VCaP (cell line): ENCODE measurements at regions not wholly inside any gene's neighbourhood (a gene's known extent, or its start where the extent isn't known, plus 50 kb on each side); places are given as distances from the start of the nearest gene placed in this dataset.

Experiments used
- H3K27ac ChIP-seq: fragments of 450-650 bp; 2 replicates; pipeline ENCODE4 v1.5.1; 2017
- CTCF ChIP-seq: fragments of 450-650 bp; conservative IDR thresholded peaks from 2 replicates; pipeline ENCODE4 v1.5.1; 2017; ENCODE audit warnings: mild to moderate bottlenecking, moderate library complexity

- H3K27ac ChIP-seq, result no peak overlapping the region
- no peak for TF ChIP-seq CTCF
These were observed 492.7 kb downstream of the RASEF start for GRCh38 chr9:82570226-82570625.

- H3K27ac ChIP-seq, result no peak overlapping the region
- no peak for TF ChIP-seq CTCF
These were observed 491.4 kb downstream of the RASEF start for GRCh38 chr9:82571540-82571939.

GRCh38 chr9:82572146-82572545 is 490.8 kb downstream of the RASEF start:
- no peak overlapping the region for H3K27ac ChIP-seq
- no peak for TF ChIP-seq CTCF

GRCh38 chr9:82574911-82575310 is 488.0 kb downstream of the RASEF start:
- TF ChIP-seq CTCF, result no peak

GRCh38 chr9:82580921-82581320 is 482.0 kb downstream of the RASEF start:
- peak overlapping the region; percentile 60 for H3K27ac ChIP-seq

More at GRCh38 chr9:82574911-82575310, 488.0 kb downstream of the RASEF start:
- H3K27ac ChIP-seq, result no peak overlapping the region

GRCh38 chr9:82581516-82581915 is 481.4 kb downstream of the RASEF start:
- TF ChIP-seq CTCF, result no peak
- H3K27ac ChIP-seq, result peak overlapping the region; percentile 60

More at GRCh38 chr9:82580921-82581320, 482.0 kb downstream of the RASEF start:
- no peak for TF ChIP-seq CTCF

- no peak for TF ChIP-seq CTCF
These were observed 481.0 kb downstream of the RASEF start for GRCh38 chr9:82581935-82582334.

More at GRCh38 chr9:82581935-82582334, 481.0 kb downstream of the RASEF start:
- H3K27ac ChIP-seq, result peak overlapping the region; percentile 60
